ENCODE measurements at regions not wholly inside any gene's neighbourhood (a gene's known extent, or its start where the extent isn't known, plus 50 kb on each side); places are given as distances from the start of the nearest gene placed in this dataset.

GRCh38 chr1:219689774-219690173 is 76.9 kb upstream of the ZC3H11B start:
- no peaks in the 10 kb centered on the region for H3K36me3 ChIP-seq (ENCODE audit: control insufficient read depth in 4 of 4, insufficient read depth in 3 of 4, low read depth in 1 of 4, low read length in 3 of 4)
- no peaks in the 10 kb centered on the region for H3K27me3 ChIP-seq (ENCODE audit: control insufficient read depth in 4 of 4, insufficient read depth in 4 of 4, low read length in 3 of 4)
- no peak overlapping the region for H3K27ac ChIP-seq (ENCODE audit: low read depth in 1 of 2, low read length in 2 of 2)
- H3K9me3 ChIP-seq (ENCODE audit: control insufficient read depth in 4 of 4, low read length in 3 of 4) = no peaks in the 10 kb centered on the region
- no peaks in the 10 kb centered on the region for H3K4me1 ChIP-seq (ENCODE audit: control insufficient read depth in 4 of 4, insufficient read depth in 4 of 4, low read length in 3 of 4)
- no peak overlapping the region for H3K4me3 ChIP-seq (ENCODE audit: low read depth in 1 of 3, low read length in 3 of 3)
- 57% methylated on average over 2 of the region's 2 CpGs for WGBS
- no peak overlapping the region for H3K9ac ChIP-seq (ENCODE audit: low read depth in 1 of 2, low read length in 2 of 2)
- DNase-seq (ENCODE audit: low spot score) = no peak
- TF ChIP-seq TAF1 (conservative IDR thresholded peaks at IDR 0.05) (no peak), FOXA1 (IDR thresholded peaks at IDR 0.05) (no peak), MAX (IDR thresholded peaks at IDR 0.05) (no peak), ATF3 (IDR thresholded peaks at IDR 0.05) (no peak), FOXA2 (IDR thresholded peaks at IDR 0.05) (no peak), RXRA (IDR thresholded peaks at IDR 0.05) (no peak), ZBTB33 (IDR thresholded peaks at IDR 0.05) (no peak)

- DNase-seq (ENCODE audit: low spot score) = no peak
- Histone ChIP-seq H3K4me3 (ENCODE audit: low read depth in 1 of 3, low read length in 3 of 3) (no peak overlapping the region), H3K27me3 (ENCODE audit: control insufficient read depth in 4 of 4, insufficient read depth in 4 of 4, low read length in 3 of 4) (no peaks in the 10 kb centered on the region), H3K27ac (ENCODE audit: low read depth in 1 of 2, low read length in 2 of 2) (no peak overlapping the region), H3K36me3 (ENCODE audit: control insufficient read depth in 4 of 4, insufficient read depth in 3 of 4, low read depth in 1 of 4, low read length in 3 of 4) (no peaks in the 10 kb centered on the region), H3K9me3 (ENCODE audit: control insufficient read depth in 4 of 4, low read length in 3 of 4) (no peaks in the 10 kb centered on the region), H3K4me1 (ENCODE audit: control insufficient read depth in 4 of 4, insufficient read depth in 4 of 4, low read length in 3 of 4) (no peaks in the 10 kb centered on the region), H3K9ac (ENCODE audit: low read depth in 1 of 2, low read length in 2 of 2) (no peak overlapping the region)
- TF ChIP-seq MAX (IDR thresholded peaks at IDR 0.05) (no peak), ATF3 (IDR thresholded peaks at IDR 0.05) (no peak), CTCF (IDR thresholded peaks at IDR 0.05; ENCODE audit: low read depth, low read length, missing input control) (no peak), SP1 (IDR thresholded peaks at IDR 0.05) (no peak)
Observed at GRCh38 chr1:219687779-219688178, 74.9 kb upstream of the ZC3H11B start.

GRCh38 chr1:219686171-219686570 is 73.3 kb upstream of the ZC3H11B start:
- H3K4me1 ChIP-seq (ENCODE audit: control insufficient read depth in 4 of 4, insufficient read depth in 4 of 4, low read length in 3 of 4) = no peaks in the 10 kb centered on the region
- H3K4me3 ChIP-seq (ENCODE audit: low read depth in 1 of 3, low read length in 3 of 3) = no peak overlapping the region
- no peaks in the 10 kb centered on the region for H3K9me3 ChIP-seq (ENCODE audit: control insufficient read depth in 4 of 4, low read length in 3 of 4)
- no peaks in the 10 kb centered on the region for H3K27me3 ChIP-seq (ENCODE audit: control insufficient read depth in 4 of 4, insufficient read depth in 4 of 4, low read length in 3 of 4)
- DNase-seq (ENCODE audit: low spot score) = no peak
- H3K36me3 ChIP-seq (ENCODE audit: control insufficient read depth in 4 of 4, insufficient read depth in 3 of 4, low read depth in 1 of 4, low read length in 3 of 4) = no peaks in the 10 kb centered on the region
- 96% methylated on average over 2 of the region's 2 CpGs for WGBS
- no peak overlapping the region for H3K27ac ChIP-seq (ENCODE audit: low read depth in 1 of 2, low read length in 2 of 2)
- TF ChIP-seq MAX (IDR thresholded peaks at IDR 0.05) (no peak), EGR1 (IDR thresholded peaks at IDR 0.05; ENCODE audit: low read depth in 2 of 2) (no peak), GABPA (IDR thresholded peaks at IDR 0.05 in 1 of 2, conservative IDR thresholded peaks at IDR 0.05 in 1 of 2) (no peak), HNF4G (IDR thresholded peaks at IDR 0.05) (no peak), NR2F2 (IDR thresholded peaks at IDR 0.05) (no peak), RXRA (IDR thresholded peaks at IDR 0.05) (no peak), JUND (IDR thresholded peaks at IDR 0.05) (no peak), FOXA1 (IDR thresholded peaks at IDR 0.05) (no peak), FOXA2 (IDR thresholded peaks at IDR 0.05) (no peak), YY1 (IDR thresholded peaks at IDR 0.05) (no peak), SP1 (IDR thresholded peaks at IDR 0.05) (no peak), ATF3 (IDR thresholded peaks at IDR 0.05) (no peak), TAF1 (conservative IDR thresholded peaks at IDR 0.05) (no peak), RAD21 (IDR thresholded peaks at IDR 0.05) (no peak), CTCF (IDR thresholded peaks at IDR 0.05; ENCODE audit: low read depth, low read length, missing input control) (no peak), ZBTB33 (IDR thresholded peaks at IDR 0.05) (no peak), HNF4A (conservative IDR thresholded peaks at IDR 0.05) (no peak)
- no peak overlapping the region for H3K9ac ChIP-seq (ENCODE audit: low read depth in 1 of 2, low read length in 2 of 2)
